Astrocyte (in vitro differentiated cells and primary cell): ENCODE measurements at regions not wholly inside any gene's neighbourhood (a gene's known extent, or its start where the extent isn't known, plus 50 kb on each side); places are given as distances from the start of the nearest gene placed in this dataset.

Experiments
- EZH2 ChIP-seq: IDR thresholded peaks from 2 replicates; pipeline ENCODE4 v1.6.1; 2012; ENCODE audit warnings: mild to moderate bottlenecking, low read length, inconsistent platforms; ENCODE audit not compliant: insufficient read depth
- TF ChIP-seq, protein P1 (sequence below): IDR thresholded peaks from 2 replicates; pipeline ENCODE4 v1.5.1; 2011; ENCODE audit warnings: low read depth, mild to moderate bottlenecking, inconsistent platforms, low read length, moderate library complexity; ENCODE audit not compliant: insufficient read depth

DNA sequence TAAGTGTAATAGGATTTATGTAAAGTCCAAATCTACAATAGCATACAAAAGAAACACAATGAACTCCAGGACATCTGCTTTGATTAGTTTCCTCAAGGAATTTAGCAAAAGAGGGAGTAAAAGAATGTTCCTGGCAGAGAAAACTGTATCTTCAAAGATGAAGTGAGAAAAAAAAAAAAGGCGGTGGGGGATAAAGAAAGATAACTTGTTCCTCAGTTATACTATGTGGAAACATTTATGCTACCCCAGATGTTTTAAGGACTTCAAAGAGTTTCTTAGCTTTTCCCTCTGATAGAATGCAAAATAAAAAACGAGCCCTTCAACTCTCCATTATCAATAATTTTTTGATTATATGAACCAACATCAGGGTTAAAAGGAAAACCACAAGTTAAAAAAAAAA lies 908.9 kb upstream of the ADGRL2 start:
- TF ChIP-seq, protein P1, sequence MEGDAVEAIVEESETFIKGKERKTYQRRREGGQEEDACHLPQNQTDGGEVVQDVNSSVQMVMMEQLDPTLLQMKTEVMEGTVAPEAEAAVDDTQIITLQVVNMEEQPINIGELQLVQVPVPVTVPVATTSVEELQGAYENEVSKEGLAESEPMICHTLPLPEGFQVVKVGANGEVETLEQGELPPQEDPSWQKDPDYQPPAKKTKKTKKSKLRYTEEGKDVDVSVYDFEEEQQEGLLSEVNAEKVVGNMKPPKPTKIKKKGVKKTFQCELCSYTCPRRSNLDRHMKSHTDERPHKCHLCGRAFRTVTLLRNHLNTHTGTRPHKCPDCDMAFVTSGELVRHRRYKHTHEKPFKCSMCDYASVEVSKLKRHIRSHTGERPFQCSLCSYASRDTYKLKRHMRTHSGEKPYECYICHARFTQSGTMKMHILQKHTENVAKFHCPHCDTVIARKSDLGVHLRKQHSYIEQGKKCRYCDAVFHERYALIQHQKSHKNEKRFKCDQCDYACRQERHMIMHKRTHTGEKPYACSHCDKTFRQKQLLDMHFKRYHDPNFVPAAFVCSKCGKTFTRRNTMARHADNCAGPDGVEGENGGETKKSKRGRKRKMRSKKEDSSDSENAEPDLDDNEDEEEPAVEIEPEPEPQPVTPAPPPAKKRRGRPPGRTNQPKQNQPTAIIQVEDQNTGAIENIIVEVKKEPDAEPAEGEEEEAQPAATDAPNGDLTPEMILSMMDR: no peak
- no peak for TF ChIP-seq EZH2
